SU-DHL-6 (cell line): ENCODE measurements at regions not wholly inside any gene's neighbourhood (a gene's known extent, or its start where the extent isn't known, plus 50 kb on each side); places are given as distances from the start of the nearest gene placed in this dataset.

Experiments
- CTCF ChIP-seq: fragments of 200-600 bp; sonication (generic); IDR thresholded peaks from one replicate; pipeline ENCODE4 v1.5.1; 2017; ENCODE audit warnings: antibody characterized with exemption, mild to moderate bottlenecking, low read length, moderate library complexity; ENCODE audit not compliant: insufficient read depth, poor library complexity, severe bottlenecking
- EZH2phosphoT487 ChIP-seq: fragments of 200-600 bp; sonication (generic), shearing (Covaris generic); conservative IDR thresholded peaks from 2 replicates; pipeline ENCODE4 v1.6.1; 2018; ENCODE audit warnings: mild to moderate bottlenecking, antibody characterized with exemption, low read length, moderate library complexity, mixed read lengths

- no peak for TF ChIP-seq EZH2phosphoT487
- no peak for TF ChIP-seq CTCF
Measured at GRCh38 chr3:43869491-43869890, 178.8 kb downstream of the ABHD5 start.
